Liver (tissue), 8 donors: ENCODE measurements at regions not wholly inside any gene's neighbourhood (a gene's known extent, or its start where the extent isn't known, plus 50 kb on each side); places are given as distances from the start of the nearest gene placed in this dataset.

ENCODE experiments used
- DNase-seq: peaks from one replicate; pipeline ENCODE4 v3.0.0-alpha.2; 2017; ENCODE audit warnings: low spot score
- H3K27ac ChIP-seq, 2 donors: one replicate each; pipeline ENCODE4 v1.7.0; 2013; ENCODE audit warnings: inconsistent platforms in 2 of 2, low read length in 2 of 2, control low read depth in 1 of 2, low read depth in 1 of 2, mild to moderate bottlenecking in 1 of 2
- H3K27me3 ChIP-seq, 4 donors: one replicate each; pipeline versions ENCODE4 v1.6.1 to v1.7.0; 2013; ENCODE audit warnings: low read length in 3 of 4, inconsistent platforms in 1 of 4, mild to moderate bottlenecking in 1 of 4, moderate library complexity in 1 of 4; ENCODE audit not compliant: control insufficient read depth in 4 of 4, insufficient read depth in 4 of 4
- H3K36me3 ChIP-seq, 4 donors: one replicate each; pipeline versions ENCODE4 v1.6.1 to v1.7.0; 2013; ENCODE audit warnings: low read length in 3 of 4, mild to moderate bottlenecking in 3 of 4, low read depth in 1 of 4, moderate library complexity in 1 of 4; ENCODE audit not compliant: control insufficient read depth in 4 of 4, insufficient read depth in 3 of 4
- H3K4me1 ChIP-seq, 4 donors: one replicate each; pipeline versions ENCODE4 v1.6.1 to v1.7.0; 2013; ENCODE audit warnings: low read length in 3 of 4, mild to moderate bottlenecking in 3 of 4, moderate library complexity in 1 of 4; ENCODE audit not compliant: control insufficient read depth in 4 of 4, insufficient read depth in 4 of 4
- H3K4me3 ChIP-seq, 3 donors: one replicate each; pipeline versions ENCODE4 v1.6.1 to v1.7.0; 2013; ENCODE audit warnings: low read length in 3 of 3, control low read depth in 1 of 3, low read depth in 1 of 3, mild to moderate bottlenecking in 1 of 3
- H3K9ac ChIP-seq, 2 donors: one replicate each; pipeline ENCODE4 v1.7.0; 2013; ENCODE audit warnings: low read length in 2 of 2, mild to moderate bottlenecking in 2 of 2, moderate library complexity in 2 of 2, control low read depth in 1 of 2, low read depth in 1 of 2
- H3K9me3 ChIP-seq, 4 donors: one replicate each; pipeline versions ENCODE4 v1.6.1 to v1.7.0; 2013; ENCODE audit warnings: low read length in 3 of 4; ENCODE audit not compliant: control insufficient read depth in 4 of 4
- ATF3 ChIP-seq: IDR thresholded peaks from 2 replicates; pipeline ENCODE4 v1.6.1; 2016; ENCODE audit warnings: antibody characterized with exemption
- CTCF ChIP-seq: fragments of 150-350 bp; IDR thresholded peaks from 2 replicates; pipeline ENCODE4 v1.5.1; 2017; ENCODE audit warnings: improper control_type of control experiment, low read depth, low read length; ENCODE audit not compliant: missing input control
- EGR1 ChIP-seq, 2 donors: IDR thresholded peaks; 2 replicates each; pipeline ENCODE4 v1.6.1; 2016 to 2018; ENCODE audit warnings: antibody characterized with exemption in 2 of 2, low read depth in 2 of 2
- FOXA1 ChIP-seq: IDR thresholded peaks from 2 replicates; pipeline ENCODE4 v1.6.1; 2016; ENCODE audit warnings: antibody characterized with exemption
- FOXA2 ChIP-seq: IDR thresholded peaks from 2 replicates; pipeline ENCODE4 v1.6.1; 2016; ENCODE audit warnings: antibody characterized with exemption
- GABPA ChIP-seq, 2 donors: IDR thresholded peaks in 1 of 2; conservative IDR thresholded peaks in 1 of 2; 2 replicates each; pipeline ENCODE4 v1.6.1; 2016; ENCODE audit warnings: antibody characterized with exemption in 2 of 2, mild to moderate bottlenecking in 1 of 2, moderate library complexity in 1 of 2
- HNF4A ChIP-seq, 2 donors: conservative IDR thresholded peaks; 2 replicates each; pipeline ENCODE4 v1.6.1; 2016; ENCODE audit warnings: antibody characterized with exemption in 2 of 2, mild to moderate bottlenecking in 2 of 2
- HNF4G ChIP-seq: IDR thresholded peaks from 2 replicates; pipeline ENCODE4 v1.6.1; 2016; ENCODE audit warnings: antibody characterized with exemption
- JUND ChIP-seq, 2 donors: IDR thresholded peaks; 2 replicates each; pipeline ENCODE4 v1.6.1; 2016; ENCODE audit warnings: antibody characterized with exemption in 2 of 2
- MAX ChIP-seq: IDR thresholded peaks from 2 replicates; pipeline ENCODE4 v1.6.1; 2016; ENCODE audit warnings: antibody characterized with exemption
- NR2F2 ChIP-seq: IDR thresholded peaks from 2 replicates; pipeline ENCODE4 v1.6.1; 2016; ENCODE audit warnings: antibody characterized with exemption
- RAD21 ChIP-seq, 2 donors: IDR thresholded peaks; 2 replicates each; pipeline ENCODE4 v1.6.1; 2016; ENCODE audit warnings: antibody characterized with exemption in 2 of 2, mild to moderate bottlenecking in 2 of 2
- REST ChIP-seq: IDR thresholded peaks from 2 replicates; pipeline ENCODE4 v1.6.1; 2016; ENCODE audit warnings: antibody characterized with exemption, mild to moderate bottlenecking
- RXRA ChIP-seq, 2 donors: IDR thresholded peaks; 2 replicates each; pipeline ENCODE4 v1.6.1; 2017 to 2018; ENCODE audit warnings: antibody characterized with exemption in 2 of 2, mild to moderate bottlenecking in 1 of 2
- SP1 ChIP-seq: IDR thresholded peaks from 2 replicates; pipeline ENCODE4 v1.6.1; 2018; ENCODE audit warnings: antibody characterized with exemption, mild to moderate bottlenecking
- TAF1 ChIP-seq: conservative IDR thresholded peaks from 2 replicates; pipeline ENCODE4 v1.6.1; 2016; ENCODE audit warnings: antibody characterized with exemption, mild to moderate bottlenecking
- YY1 ChIP-seq: IDR thresholded peaks from 2 replicates; pipeline ENCODE4 v1.6.1; 2016; ENCODE audit warnings: antibody characterized with exemption, mild to moderate bottlenecking
- ZBTB33 ChIP-seq: IDR thresholded peaks from 2 replicates; pipeline ENCODE4 v1.6.1; 2016; ENCODE audit warnings: antibody characterized with exemption
- WGBS: extraction: QIAGEN DNeasy Blood & Tissue Kit; methylation state at CpG from one replicate; pipeline ENCODE4 v1.1.7; 2013; 5-methylcytosine and 5-hydroxymethylcytosine counted together
- donor health status: healthy.
- donor health status: healthy.
- donor health status: healthy.
- donor health status: healthy.
- donor health status: healthy.

- Histone ChIP-seq H3K4me3 (no peak overlapping the region), H3K27ac (no peak overlapping the region), H3K9ac (no peak overlapping the region), H3K4me1 (no peaks in the 10 kb centered on the region), H3K9me3 (no peaks in the 10 kb centered on the region), H3K36me3 (no peaks in the 10 kb centered on the region), H3K27me3 (no peaks in the 10 kb centered on the region)
- no peak for TF ChIP-seq FOXA2
- no peak for TF ChIP-seq SP1
- TF ChIP-seq TAF1 = no peak
- no peak for TF ChIP-seq REST
- TF ChIP-seq HNF4A (conservative IDR thresholded peaks at IDR 0.05) = no peak
- no peak for TF ChIP-seq GABPA (IDR thresholded peaks at IDR 0.05 in 1 of 2, conservative IDR thresholded peaks at IDR 0.05 in 1 of 2)
- TF ChIP-seq EGR1 (IDR thresholded peaks at IDR 0.05; ENCODE audit: low read depth in 2 of 2) = no peak
- TF ChIP-seq YY1 = no peak
- no peak for TF ChIP-seq FOXA1
- TF ChIP-seq ZBTB33 = no peak
- TF ChIP-seq NR2F2 = no peak
- TF ChIP-seq CTCF = no peak
- no peak for TF ChIP-seq MAX
- TF ChIP-seq RAD21 (IDR thresholded peaks at IDR 0.05) = no peak
- no peak for TF ChIP-seq ATF3
- TF ChIP-seq JUND (IDR thresholded peaks at IDR 0.05) = no peak
- no peak for TF ChIP-seq HNF4G
- no peak for TF ChIP-seq RXRA (IDR thresholded peaks at IDR 0.05)
- WGBS = 94% methylated on average over 2 of the region's 2 CpGs
- no peak for DNase-seq
These were observed 78.5 kb upstream of the ANK2 start for GRCh38 chr4:112970903-112971302.
